ENCODE measurements at regions not wholly inside any gene's neighbourhood (a gene's known extent, or its start where the extent isn't known, plus 50 kb on each side); places are given as distances from the start of the nearest gene placed in this dataset.
"Not testable (repeated sequence)": the region's sequence is repeated elsewhere in the genome, so short reads cannot be mapped to it uniquely, and the experiment has no call there.

GRCh38 chr20:55937283-55937682, 68.0 kb downstream of the CBLN4 start:
- DNase-seq, result no peak

GRCh38 chr20:55936209-55936595, 69.1 kb downstream of the CBLN4 start:
- DNase-seq, result no peak

GRCh38 chr20:55935448-55936208, 69.7 kb downstream of the CBLN4 start:
- no peak for DNase-seq

- DNase-seq, result no peak
Measured at GRCh38 chr20:55934146-55934545, 71.2 kb downstream of the CBLN4 start.

- DNase-seq, result not testable (repeated sequence)
Measured at GRCh38 chr20:55930876-55931275, 74.4 kb downstream of the CBLN4 start.

GRCh38 chr20:55928266-55928665, 77.1 kb downstream of the CBLN4 start:
- DNase-seq, result no peak

- DNase-seq, result no peak
Measured at GRCh38 chr20:55919956-55920355, 85.4 kb downstream of the CBLN4 start.

GRCh38 chr20:55919319-55919718, 86.0 kb downstream of the CBLN4 start:
- no peak for DNase-seq

GRCh38 chr20:55918471-55918870, 86.8 kb downstream of the CBLN4 start:
- DNase-seq, result no peak

GRCh38 chr20:55893031-55893430, 112.3 kb downstream of the CBLN4 start:
- DNase-seq, result no peak

GRCh38 chr20:55888685-55889084, 116.6 kb downstream of the CBLN4 start:
- DNase-seq, result no peak

- no peak for DNase-seq
Measured at GRCh38 chr20:55882910-55883309, 122.4 kb downstream of the CBLN4 start.

- no peak for DNase-seq
Measured at GRCh38 chr20:55882286-55882685, 123.0 kb downstream of the CBLN4 start.

GRCh38 chr20:55881204-55881603, 124.1 kb downstream of the CBLN4 start:
- DNase-seq, result no peak

GRCh38 chr20:55880361-55880760, 125.0 kb downstream of the CBLN4 start:
- no peak for DNase-seq

- DNase-seq, result no peak
Measured at GRCh38 chr20:55855052-55855451, 150.3 kb downstream of the CBLN4 start.

- no peak for DNase-seq
Measured at GRCh38 chr20:55830121-55830827, 175.0 kb downstream of the CBLN4 start.

GRCh38 chr20:55805138-55805537, 200.2 kb downstream of the CBLN4 start:
- DNase-seq, result no peak

GRCh38 chr20:55800552-55801245, 204.6 kb downstream of the CBLN4 start:
- no peak for DNase-seq

GRCh38 chr20:55793986-55794385, 211.3 kb downstream of the CBLN4 start:
- DNase-seq, result no peak

GRCh38 chr20:55792049-55792448, 213.3 kb downstream of the CBLN4 start:
- no peak for DNase-seq

- no peak for DNase-seq
Measured at GRCh38 chr20:55790178-55790577, 215.1 kb downstream of the CBLN4 start.

GRCh38 chr20:55784036-55784435, 221.3 kb downstream of the CBLN4 start:
- DNase-seq, result no peak

- DNase-seq, result no peak
Measured at GRCh38 chr20:55783381-55783780, 221.9 kb downstream of the CBLN4 start.

Measured in suppressor macrophage (primary cell).